HG03135 (cell line): ENCODE measurements at regions not wholly inside any gene's neighbourhood (a gene's known extent, or its start where the extent isn't known, plus 50 kb on each side); places are given as distances from the start of the nearest gene placed in this dataset.

ENCODE experiments used
- ATAC-seq: cut with Tn5 transposase; IDR thresholded peaks from one replicate; pipeline ENCODE4 v1.9.1; 2021; ENCODE audit warnings: mild to moderate bottlenecking, moderate library complexity; ENCODE audit not compliant: unreplicated experiment

DNA sequence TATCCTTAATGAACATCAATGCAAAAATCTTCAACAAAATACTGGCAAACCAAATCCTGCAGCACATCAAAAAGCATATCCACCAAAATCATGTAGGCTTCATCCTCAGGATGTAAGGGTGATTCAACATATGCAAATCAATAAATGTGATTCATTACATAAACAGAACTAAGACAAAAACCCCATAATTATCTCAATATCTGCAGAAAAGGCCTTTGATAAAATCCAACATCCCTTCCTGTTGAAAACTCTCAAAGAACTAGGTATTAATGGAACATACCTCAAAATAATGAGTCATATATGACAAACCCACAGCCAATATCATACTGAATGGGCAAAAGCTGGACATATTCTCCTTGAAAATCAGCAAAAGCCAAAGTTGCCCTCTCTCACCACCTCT, 54.6 kb upstream of the DEPDC1 start:
- no peak for ATAC-seq

DNA sequence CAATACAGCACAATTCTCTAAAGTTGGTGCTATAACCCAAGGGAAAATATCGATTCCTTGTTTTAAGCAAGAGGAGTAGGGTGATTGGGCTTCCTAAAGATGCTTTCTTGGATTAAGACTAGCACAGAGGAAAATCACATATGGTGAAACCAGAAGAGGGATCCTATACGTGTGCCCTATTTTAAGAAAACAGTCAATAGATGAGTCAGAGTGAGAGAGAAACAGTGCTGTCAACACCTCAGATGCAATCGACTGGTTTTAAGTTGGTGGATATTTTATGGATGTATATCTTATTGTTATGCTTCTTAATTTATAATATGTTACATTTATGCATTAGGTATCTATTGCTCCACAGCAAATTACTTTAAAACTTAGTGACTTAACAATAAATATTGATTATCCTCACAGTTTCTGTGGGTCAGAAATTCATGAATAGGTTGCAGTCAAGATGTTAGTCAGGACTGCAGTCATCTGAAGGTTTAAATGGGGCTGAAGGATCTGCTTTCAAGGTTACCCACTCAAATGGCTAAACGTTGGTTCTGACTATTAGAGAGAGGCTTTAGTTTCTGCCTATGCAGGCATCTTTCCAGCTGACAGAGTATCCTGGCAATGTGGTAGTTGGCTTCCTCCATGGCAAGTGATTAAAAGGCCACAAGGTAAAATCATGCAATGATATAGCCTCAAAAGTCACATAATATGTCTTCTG, 61.6 kb upstream of the DEPDC1 start:
- no peak for ATAC-seq

DNA sequence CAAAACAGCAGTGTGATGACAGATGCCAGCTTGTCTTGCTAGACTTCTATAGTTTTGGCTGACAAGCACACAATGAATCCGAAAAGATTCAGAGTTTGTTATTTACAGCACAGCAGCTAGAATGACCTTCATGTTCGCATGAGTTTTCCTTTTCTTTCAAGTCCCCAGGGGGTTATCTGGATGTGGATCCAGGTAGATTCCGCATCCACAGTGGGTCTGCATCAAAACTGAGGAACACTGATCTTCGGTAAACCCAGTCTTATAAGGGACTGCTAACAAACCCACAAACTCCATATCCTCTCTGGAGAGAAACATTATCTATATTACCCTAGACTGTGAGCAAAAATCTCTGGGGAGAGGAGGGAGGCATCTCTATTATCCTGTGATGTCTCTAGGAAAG, 69.0 kb upstream of the DEPDC1 start:
- ATAC-seq, result no peak

DNA sequence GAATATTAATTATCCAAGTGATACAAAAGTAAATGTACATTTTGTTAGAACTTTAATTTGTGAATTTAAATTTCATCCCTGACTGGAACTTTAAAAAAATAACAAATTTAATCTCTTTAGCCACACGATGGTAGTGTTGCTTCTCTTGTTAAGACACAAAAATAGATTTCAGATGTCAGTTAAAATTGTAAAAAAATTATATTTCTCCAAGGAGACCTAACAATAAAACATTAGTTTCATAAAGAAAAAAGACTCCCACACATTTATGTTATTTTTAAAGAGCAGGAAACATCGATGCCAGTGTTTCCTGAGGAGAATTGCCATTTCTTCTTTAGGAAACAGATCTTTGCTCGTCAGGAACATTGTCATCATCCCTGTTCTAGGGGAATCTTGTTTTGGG, 74.0 kb upstream of the DEPDC1 start:
- ATAC-seq, result no peak

DNA sequence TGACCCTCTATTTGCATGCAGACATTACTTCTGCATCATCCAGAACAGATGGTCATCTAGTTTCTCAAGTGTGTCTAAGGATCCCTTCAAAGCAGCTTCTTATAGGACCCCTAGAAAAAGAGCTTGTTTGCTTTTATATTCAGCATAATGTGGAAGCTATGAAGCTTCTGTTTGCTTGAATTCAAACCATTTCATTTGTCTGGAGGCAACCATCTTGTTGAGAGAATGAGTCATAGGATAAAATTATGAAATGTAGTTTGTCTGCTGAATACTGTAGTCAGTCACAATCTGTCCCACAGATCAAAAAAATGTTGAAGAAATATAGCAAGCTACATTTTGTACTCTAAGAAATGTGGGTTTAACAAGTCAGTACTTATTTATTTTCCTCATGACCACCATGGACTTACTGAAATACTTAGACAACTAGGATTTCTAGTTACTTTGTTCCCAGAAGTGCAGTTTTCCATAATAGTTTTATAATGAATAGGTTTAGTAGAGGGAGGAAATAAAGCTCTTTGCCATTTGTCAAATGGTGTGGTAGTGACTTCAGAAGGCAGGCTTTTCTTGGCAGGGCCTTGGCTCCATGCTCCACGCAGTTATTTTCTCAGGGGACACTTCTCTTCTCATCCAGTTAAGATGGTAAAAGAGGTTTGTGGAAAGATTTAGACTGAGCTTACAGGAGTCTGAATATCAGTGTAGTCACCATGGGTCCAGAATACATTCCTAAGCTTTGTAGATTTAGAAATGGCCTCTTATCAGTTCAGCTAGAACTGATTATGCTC, 74.8 kb upstream of the DEPDC1 start:
- ATAC-seq, result no peak

DNA sequence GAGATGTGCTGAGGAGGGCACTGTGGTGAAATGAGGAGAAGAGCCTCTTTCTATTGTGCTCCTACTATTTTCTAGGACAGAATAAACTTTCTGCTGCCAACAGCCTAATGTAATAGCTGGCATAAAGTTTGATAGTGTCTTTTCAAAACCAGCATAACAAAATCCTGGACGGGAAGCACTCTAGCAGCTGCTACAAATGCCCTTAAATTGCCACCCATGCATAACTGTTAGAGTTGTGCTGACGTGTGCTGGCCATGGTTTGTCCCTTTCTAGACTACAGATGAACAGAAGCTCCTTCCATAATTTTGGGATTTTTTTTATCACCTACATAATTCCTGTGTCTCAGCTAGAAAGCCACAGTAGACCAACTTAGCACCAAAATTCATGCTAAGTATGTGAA, 88.5 kb upstream of the DEPDC1 start:
- ATAC-seq, result no peak

DNA sequence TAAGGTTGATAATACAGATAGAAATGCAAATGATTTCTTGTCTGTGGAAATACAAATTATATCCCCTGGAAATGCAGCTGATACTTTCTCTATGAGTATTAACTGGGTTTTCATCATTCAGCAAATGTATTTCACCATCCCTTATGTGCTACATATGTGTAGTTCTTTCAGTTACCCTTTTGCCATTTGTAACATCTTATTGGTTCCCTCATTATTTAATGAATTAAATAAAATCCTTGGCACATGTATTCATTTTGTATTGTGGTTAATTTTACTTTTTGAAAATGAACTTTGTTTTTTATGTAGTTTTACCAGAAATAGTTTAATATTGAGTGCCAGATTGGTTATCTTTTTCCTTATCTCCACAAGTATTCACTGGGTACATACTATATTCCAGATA, 89.9 kb upstream of the DEPDC1 start:
- ATAC-seq, result no peak

DNA sequence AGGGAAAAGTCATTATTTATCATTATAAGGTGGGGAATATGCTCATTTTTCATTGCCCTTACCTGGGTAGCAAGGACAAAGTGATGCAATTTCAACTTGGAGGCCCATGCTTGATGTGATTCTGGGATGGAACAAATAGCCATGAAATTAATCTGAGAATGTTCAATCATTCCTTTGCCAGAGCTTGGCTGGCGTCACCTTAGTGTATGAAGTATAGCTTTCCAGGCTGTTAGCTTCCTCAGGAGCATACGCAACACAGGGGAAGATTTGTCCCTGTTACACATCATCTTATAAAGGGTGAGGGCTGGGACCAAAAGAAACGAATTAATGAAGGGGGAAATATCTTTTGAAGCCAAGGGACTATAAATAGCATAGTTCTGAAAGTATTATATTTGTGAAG, 91.4 kb upstream of the DEPDC1 start:
- no peak for ATAC-seq

DNA sequence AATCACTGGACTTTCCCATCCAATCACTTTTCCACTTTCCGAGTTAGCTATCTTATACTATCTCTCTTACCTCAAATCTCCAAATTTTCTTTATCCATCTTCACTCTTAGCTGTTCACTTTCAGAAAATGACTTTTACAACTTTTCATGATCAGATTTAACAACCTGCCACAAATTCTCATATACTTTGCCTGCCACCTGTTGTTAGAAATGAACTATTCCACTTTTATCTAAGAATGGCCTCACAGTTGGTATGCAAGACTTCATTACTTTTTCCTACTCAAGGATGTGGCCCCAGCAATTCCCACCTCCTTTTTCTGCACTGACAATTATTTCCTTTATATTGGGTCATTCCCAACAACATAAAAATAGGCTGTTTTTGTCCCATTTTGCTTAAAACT, 93.6 kb upstream of the DEPDC1 start:
- no peak for ATAC-seq

DNA sequence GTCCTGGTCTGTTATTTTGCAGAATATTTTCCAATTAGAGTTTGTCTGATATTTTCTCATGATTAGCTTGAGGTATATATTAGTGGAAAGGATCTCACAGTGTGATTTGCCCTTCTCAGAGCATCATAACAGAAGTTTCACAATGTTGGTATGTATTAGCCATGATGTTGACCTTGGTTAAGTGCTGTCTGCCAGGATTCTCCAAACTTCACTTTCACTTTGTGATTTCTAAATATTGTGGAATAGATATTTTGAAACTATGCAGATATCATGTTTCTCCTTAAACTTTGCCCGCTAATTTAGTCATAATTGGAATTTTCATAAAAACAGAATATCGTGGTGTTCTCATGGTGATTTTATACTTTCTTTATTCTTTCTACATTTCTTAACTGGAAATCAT, 98.0 kb upstream of the DEPDC1 start:
- ATAC-seq, result no peak

DNA sequence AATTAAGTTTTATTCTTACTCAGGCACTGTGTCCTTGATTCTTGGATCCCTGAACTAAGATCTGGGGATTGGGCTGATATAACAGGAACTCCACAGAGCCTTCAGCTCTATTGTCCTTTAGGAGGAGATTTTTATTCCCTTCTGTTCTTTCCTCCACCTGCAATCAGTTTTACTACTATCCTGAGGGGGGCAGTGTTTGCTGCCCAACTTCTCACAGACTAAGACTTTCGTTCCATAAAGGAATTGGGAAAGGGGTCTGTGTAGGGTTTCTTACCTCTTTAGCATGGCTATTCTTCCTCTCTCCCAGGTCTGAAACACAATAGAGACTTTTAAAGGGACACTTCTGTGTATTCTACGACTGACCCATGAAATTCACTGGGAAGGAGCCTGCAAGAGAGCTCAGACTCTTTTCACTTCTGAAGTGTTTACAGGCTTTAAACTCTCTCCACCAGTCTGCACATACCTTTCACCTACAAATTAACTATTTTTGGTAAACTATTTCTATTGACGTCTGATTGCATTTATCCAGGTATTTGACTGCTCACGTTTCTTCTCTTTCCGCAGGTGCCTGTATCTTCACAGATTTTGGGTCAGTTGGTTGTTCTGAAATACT, 103.3 kb upstream of the DEPDC1 start:
- ATAC-seq, result no peak

DNA sequence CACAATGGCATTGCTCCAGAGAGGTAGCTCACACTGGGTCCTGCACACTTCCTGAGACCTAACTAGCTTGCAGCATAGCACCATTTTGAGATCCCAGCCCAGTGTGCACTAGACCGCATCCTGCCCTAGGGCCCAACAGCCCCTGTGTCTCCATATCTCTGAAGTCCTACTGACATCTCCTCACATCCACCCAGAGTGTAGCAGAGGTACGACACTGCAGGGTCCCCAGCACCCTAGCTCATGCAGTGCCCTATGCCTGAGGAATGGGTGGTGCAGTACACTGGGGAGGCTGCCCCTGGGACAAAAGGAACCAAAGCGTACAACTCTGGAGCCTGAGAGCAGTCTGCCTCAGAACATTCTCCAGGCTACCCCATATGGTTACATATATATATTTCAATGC, 111.4 kb upstream of the DEPDC1 start:
- no peak for ATAC-seq

DNA sequence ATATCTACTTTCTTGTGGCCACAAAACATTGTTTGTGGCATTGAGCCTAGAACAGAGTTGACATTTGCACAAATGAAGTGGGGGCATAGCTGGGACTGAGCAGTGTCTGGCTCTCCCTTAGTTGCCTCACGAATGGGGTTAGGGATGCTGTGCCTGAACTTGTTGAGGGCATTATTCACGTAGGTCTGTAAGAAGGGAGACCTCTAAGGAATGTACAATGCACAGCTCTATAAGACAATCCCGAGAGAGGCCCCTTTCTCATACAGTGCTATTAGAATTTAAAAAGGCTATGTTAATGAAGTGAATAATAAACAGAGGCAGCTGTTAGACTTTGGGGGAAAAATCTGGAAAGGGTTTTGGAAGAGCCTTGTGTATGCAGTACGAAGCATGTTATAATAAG, 118.4 kb upstream of the DEPDC1 start:
- ATAC-seq, result no peak

DNA sequence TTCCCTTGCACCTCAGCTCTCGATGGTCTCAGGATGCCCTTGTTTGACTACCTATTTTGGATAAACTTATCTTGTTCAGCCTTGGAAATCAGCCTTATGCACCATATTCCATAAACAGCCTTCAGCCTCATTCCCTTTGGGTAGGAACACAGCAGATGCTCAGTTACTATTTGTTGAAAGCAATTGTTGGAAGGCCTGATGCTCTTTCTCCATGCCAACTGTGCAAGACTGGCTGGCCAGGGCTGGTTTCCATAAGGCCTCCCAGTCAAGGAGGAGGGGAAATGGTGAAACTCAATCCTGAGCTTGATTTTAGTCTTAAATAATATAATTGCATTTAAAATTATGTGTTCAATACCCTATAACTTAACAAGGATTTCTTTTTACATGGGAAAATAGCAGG, 121.1 kb upstream of the DEPDC1 start:
- ATAC-seq, result no peak

DNA sequence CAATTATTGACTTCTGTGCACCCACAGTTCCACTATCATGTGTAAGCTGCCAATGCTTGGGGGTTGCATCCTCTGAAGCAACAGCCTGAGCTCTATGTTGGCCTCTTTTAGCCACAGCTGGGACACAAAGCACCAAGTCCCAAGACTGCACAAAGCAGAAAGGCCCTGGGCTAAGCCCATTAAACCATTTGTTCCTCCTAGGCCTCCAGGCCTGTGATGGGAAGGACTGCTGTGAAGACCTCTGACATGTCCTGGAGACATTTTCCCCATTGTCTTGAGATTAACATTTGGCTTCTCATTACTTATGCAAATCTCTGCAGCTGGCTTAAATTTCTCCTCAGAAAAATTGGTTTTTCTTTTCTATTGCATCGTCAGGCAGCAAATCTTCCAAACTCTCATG, 123.7 kb upstream of the DEPDC1 start:
- no peak for ATAC-seq

DNA sequence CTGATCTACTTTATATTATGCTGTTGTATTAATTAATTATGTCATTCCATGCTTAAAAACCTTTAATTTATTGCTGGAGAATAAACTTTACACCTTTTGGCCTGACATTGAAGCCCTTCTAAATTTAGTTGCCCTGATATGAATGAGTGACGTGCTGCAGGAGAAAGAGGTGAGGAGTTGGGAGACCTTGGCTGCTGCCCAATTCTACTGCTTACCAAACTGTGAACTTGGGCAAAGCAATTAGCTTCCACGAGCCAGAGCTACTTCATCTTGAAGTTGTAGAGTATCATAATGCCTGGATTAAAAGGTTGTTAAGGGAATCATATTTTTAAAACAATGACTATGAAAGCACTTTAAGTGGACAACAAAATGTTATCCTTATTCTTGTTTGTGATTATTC, 126.8 kb upstream of the DEPDC1 start:
- no peak for ATAC-seq

DNA sequence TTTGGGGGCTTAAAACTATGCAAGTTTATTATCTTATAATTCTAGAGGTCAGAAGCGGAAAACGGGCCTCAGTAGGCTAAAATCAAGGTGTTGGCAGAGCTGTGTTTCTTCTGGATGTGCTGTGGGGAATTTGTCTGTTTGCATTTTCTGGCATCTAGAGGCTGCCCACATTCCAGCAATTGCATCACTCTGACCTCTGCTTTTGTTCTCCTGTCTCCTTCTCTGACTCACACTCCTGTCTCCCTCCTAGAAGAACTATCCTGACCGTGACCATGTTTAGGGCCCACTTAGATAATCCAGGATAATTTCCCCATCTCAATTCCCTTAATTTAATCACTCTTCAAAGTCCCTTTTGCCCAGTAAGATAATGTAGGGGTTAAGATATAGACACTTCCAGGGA, 127.4 kb upstream of the DEPDC1 start:
- no peak for ATAC-seq

DNA sequence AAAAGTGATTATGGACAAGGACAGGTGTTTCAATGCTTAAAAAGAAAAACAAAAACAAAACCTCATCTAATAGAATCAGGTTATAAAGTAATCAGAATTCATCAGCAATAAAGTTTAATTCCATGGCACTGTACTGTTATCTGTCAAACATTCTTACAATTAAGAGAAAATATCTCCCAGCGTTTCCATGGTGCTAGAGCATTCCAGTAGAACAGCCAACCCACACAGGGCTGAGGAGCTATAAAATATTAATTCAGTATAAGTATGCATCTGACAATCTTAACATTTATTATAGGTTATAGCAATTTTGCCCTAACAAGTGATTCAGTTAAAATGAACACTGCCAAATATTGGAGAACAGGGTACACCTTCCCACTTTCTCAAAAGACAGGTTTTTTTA, 128.7 kb upstream of the DEPDC1 start:
- no peak for ATAC-seq

DNA sequence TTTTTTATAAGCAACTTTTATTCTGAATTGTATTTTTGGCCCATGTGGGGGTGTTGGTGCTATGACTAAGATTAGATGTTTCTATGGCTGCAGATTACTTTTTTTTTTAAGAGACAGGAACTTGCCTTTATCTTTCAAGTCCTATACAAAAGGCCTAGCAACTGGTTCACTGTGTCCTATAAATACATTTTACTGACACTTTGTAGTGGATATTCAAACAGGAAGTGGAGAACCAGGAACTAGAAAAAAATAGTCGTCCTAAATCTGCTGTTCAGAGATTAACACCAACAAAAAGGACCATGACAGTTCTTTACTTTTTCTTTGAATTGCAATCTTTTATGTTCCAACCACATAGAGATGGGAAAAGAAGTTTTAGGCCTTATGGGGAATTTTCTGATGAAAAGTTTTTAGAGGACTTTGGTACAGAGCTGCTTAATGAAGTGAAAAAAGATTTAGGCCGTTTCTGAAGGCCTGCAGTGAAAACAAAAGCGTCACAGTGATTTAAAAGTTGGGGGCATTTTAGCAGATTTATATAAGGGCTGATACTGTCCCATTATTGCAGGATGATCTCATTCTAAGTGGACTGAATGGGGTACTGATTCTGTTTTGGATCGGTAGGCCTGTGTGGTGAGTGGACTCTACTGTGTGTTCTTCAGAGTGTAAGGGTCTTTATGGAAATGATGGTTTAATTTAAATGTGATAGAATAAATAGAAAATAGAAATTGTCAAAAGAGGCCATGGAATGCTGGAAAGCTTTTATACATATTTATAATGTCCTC, 136.4 kb upstream of the DEPDC1 start:
- ATAC-seq, result no peak

DNA sequence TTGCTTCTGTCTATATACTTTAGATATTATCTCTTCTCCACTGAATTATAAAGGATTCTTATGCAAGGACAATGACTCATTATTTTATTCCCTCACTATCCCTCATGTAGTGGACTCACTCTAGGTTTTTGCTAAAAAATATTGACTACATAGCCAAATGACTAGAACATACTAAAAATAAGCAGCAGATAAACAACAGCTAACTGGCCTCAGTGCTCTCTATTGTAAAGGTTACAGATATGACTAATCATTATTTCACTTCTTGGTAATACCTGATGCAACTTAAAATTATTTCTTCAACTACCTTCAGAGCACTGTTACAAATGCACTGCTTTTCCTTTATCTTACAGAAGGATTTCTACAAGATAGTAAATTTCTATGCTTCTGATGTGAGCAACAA, 147.6 kb upstream of the DEPDC1 start:
- ATAC-seq, result no peak

DNA sequence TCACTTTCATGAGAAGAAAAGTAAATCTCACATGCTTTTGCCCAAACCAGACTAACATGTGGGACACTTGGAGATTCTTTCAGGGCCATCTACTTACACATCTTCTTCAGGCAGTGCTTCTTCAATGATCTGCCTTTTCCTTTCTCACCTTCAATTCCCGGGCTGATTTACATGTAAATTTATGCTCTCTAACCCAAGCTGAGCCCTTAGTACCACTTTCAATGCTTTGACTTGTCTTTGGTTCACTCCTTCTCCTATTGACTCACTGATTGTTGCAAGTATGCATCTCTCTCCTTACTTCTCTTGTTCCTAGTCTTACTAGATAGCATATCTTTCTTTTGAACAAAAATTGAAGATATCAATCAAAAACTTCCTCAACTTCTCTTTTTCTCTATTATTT, 154.2 kb upstream of the DEPDC1 start:
- no peak for ATAC-seq

DNA sequence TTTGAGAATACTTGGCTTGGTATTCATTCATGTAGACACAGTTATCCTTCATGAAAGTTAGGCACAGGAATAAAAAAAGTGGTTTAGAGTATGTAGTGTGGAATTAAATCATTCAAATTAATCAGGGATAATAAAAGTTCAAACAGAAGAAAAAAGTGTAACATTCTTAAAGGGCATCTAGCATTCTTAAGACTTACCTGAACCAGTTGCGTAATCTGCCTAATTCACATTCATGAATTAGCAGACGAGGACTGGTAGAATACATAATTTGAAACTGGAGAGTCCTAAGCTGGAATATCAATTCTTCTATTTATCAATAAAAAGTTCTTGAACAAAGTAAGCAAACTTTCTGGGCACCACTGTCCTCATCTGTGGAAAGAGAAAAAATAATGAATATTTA, 157.0 kb upstream of the DEPDC1 start:
- no peak for ATAC-seq
